ENCODE measurements at regions not wholly inside any gene's neighbourhood (a gene's known extent, or its start where the extent isn't known, plus 50 kb on each side); places are given as distances from the start of the nearest gene placed in this dataset.

- DNase-seq: no peak
Observed at GRCh38 chr9:89808756-89809181, 204.0 kb downstream of the GADD45G start.

- no peak for DNase-seq
Observed at GRCh38 chr9:89810431-89810830, 205.6 kb downstream of the GADD45G start.

DNA sequence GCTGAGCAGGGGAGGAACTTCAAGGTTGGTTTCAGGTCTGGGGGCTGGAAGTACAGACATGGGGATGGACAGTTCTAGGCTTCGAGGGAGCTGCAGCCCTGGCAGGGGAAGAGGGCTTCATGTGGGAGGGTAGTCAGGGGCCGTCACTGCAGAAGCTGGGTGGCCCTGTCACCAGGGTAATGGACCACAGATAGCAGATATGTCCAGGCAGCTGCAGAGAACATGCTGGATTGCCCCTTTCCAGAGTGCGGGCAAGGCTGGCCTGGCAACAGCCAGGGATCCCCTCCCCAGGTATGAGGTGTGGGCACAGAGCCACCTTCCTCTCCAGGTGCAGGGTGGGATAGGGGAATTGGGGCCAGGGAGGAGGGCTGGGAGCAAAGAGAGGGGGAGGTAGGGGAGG lies 206.5 kb downstream of the GADD45G start:
- DNase-seq: no peak

- DNase-seq: no peak
Observed at GRCh38 chr9:89811886-89812450, 207.2 kb downstream of the GADD45G start.

DNA sequence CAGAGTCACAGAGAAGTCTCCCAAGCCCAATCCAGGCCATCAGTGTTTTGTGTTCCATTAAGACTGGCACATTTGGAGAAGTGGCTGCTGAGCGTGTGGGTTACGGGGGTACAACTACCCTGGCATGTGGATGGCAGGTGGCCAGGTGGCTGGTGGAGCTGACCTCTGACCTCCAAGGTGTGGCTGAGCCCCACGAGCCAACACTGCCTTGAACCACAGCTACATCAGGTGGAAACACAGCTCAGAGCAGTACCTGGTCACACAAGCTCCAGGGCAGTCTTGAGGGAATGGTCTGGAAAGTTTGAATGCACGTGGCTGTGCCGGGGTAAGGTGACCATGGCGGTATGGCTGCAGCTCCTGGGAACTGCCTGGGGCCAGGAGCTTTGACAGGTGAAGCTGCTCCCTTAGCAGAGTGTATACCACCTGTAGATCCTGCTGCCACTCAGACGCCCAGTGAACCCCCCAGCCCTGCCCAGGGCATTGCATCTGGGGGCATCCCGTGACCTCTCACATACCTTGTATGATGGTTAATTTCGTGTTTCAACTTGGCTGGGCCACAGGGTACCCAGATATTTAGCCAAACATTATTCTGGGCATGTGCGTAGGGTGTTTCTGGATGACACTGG lies 207.9 kb downstream of the GADD45G start:
- DNase-seq: no peak

DNA sequence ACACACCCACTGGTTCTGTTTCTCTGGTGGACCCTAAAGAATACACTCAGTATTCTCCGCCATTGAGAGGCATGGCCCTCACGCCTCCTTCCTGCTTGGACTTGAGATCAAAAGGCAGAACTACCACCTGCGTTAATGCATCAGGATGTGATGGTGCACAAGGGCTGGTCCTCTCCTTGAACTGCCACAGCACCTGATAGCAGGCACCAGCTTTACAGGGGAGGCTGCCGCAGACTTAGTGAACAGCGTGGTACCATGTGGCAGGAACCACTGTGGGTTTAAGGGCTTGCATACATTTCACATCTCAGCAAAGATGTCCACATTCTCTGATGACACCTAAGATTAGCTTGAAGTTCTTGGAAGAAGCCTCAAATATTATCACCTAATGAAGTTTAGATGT lies 208.7 kb downstream of the GADD45G start:
- DNase-seq: no peak

DNA sequence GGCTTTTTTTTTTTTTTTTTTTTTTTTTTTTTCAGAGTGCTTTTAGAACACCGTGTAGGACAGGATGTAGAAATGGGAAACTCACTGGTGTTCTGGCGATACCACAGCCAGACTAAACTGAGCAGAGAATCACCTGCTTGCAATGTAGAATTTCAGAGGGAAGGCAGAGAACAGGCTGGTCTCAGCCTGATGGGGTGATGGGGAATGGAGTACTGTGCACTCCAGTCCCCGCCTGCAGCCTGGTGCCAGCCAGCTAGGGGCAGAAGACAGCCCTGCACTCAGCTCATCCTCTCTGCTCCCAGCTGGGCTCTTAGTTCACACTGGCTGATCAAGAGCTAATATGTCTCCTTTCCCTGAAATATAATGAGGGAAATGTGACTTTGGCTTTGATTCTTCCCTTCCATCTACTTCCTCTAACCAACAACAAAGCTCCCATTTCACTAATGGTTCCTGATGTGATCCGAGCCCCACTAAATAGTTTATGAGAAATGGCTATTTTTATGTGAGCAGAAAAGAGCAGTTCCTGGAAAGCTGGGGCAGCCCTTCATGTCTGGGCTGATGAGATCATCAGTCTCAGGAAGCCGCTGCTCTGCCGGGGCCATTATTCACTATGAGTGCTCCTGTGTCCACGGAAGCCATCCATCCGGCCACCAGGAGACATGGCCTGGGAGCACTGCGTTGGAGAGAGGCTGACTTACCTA lies 209.7 kb downstream of the GADD45G start:
- DNase-seq: no peak

- no peak for DNase-seq
Observed at GRCh38 chr9:89815061-89815902, 210.5 kb downstream of the GADD45G start.

- DNase-seq: no peak
Observed at GRCh38 chr9:89815903-89816573, 211.2 kb downstream of the GADD45G start.

DNA sequence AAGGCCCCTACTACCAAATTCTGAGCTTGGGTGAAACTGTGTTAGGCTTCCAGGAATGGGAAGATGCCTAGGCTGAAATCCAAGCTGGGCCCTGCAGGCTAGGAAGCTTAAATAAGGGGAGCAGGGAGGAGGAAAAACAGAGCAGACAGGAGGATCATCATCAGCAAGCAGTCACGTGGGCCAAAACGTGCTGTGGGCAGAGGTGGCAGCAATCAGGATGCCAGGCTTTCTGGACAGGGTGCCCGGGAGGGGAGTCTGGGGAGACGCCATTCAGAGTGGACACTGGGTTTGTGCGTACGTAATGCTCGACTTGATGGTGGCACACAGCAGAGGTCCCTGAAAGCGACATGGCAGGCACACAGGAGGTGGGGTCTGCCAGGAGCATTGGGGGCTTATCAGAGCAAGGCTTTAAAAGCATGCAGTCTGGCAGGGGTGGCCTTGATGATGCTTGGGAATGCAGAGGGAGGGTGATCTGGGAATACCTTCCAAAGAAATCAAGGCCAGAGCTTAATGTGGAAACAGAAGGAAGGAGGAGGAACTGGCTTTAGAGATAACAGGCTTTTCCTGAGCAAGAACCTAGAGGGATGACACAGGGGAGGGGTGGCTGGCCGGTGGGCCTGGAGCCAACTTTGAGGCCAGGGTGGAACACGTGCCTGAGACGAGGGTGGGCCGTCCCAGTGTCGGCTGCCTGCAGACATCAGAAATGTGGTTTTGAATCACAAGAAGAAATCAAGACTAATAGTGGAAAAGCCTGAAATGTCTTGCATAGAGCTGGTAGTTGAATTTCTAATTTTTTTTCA lies 212.5 kb downstream of the GADD45G start:
- no peak for DNase-seq

- no peak for DNase-seq
Observed at GRCh38 chr9:89820337-89820736, 215.5 kb downstream of the GADD45G start.

- no peak for DNase-seq
Observed at GRCh38 chr9:89821081-89821480, 216.3 kb downstream of the GADD45G start.

DNA sequence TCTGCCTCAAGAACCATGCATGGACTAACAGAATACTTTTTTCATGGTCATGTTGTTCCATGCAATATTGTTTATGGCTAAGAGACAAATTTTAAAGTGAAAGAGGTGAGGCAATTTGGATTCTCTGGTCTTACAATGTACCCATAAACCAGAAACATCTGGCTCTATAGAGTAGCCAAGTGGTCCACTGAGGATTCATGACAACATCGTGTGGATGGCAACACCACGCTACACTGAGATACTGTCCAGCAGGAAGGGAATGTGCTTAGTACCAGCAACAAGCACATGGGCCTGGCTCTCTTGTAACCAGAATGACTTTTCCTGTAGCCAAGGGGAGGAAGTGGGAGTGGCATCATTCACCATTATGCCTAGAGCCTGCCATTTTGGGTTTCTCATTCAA lies 218.2 kb downstream of the GADD45G start:
- no peak for DNase-seq

- no peak for DNase-seq
Observed at GRCh38 chr9:89825669-89826068, 220.9 kb downstream of the GADD45G start.

DNA sequence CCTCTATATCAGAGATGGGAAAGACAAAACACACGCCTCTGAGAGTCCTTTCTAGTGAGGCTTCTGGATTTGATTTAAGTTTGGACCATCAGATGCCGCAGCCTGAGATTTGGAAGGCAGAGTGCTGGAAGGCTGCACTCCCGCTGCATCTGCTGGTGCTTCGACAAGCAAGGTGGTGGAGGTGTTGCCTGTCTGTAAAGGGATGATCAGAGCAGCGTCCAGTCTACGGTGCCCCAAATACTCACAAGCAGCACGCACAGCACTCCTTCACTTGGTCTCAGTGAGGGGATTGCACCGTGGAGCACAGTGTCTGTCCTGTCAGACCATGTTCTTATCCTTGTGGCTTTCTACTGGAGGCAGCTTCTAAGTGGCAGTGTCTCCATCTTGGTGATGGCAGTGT lies 221.4 kb downstream of the GADD45G start:
- no peak for DNase-seq

- DNase-seq: no peak
Observed at GRCh38 chr9:89829346-89829745, 224.5 kb downstream of the GADD45G start.

DNA sequence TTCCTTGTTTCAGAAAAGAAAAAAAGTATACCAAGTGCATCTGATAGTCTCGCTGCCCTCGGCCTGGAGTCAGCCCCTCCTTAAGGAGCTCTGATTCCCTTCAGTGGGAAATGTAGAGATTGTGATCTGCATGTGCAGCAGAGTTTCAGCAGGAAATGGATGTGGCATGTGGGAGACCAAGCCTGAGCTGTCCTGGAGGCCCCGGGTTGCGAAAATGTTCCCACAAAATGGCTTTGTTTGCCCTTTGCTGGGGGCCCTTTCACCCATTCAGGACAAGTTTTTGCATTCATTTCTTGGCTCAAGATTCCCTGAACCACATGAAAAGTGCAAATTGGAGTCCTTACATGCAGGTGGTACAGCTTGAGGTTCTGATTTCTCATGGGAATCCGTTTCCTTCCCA lies 230.9 kb downstream of the GADD45G start:
- no peak for DNase-seq

- DNase-seq: no peak
Observed at GRCh38 chr9:89837162-89837933, 232.5 kb downstream of the GADD45G start.

DNA sequence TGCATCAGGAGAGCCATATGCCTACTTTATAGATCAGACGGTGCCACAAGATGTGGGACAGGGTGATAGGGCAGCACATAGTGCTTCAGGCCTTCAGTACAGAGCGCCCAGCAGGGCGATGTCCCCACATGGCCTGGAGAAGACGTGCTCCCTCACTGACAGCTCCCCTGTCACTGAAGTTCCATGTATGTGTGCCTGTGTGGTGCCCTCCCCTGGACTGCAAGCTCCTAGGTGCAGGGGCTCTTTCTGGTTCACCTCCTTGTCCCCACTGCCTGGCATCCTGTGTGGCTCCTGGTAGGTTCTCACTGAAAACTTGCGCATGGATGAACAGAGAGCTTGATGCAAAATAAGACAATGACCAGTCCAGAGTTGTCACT lies 233.1 kb downstream of the GADD45G start:
- no peak for DNase-seq

- DNase-seq: no peak
Observed at GRCh38 chr9:89838621-89839020, 233.8 kb downstream of the GADD45G start.
